Liver (tissue), 8 donors: ENCODE measurements at regions not wholly inside any gene's neighbourhood (a gene's known extent, or its start where the extent isn't known, plus 50 kb on each side); places are given as distances from the start of the nearest gene placed in this dataset.

Source experiments
- DNase-seq: peaks from one replicate; pipeline ENCODE4 v3.0.0-alpha.2; 2017; ENCODE audit warnings: low spot score
- H3K27ac ChIP-seq, 2 donors: one replicate each; pipeline ENCODE4 v1.7.0; 2013; ENCODE audit warnings: inconsistent platforms in 2 of 2, low read length in 2 of 2, control low read depth in 1 of 2, low read depth in 1 of 2, mild to moderate bottlenecking in 1 of 2
- H3K27me3 ChIP-seq, 4 donors: one replicate each; pipeline versions ENCODE4 v1.6.1 to v1.7.0; 2013; ENCODE audit warnings: low read length in 3 of 4, inconsistent platforms in 1 of 4, mild to moderate bottlenecking in 1 of 4, moderate library complexity in 1 of 4; ENCODE audit not compliant: control insufficient read depth in 4 of 4, insufficient read depth in 4 of 4
- H3K36me3 ChIP-seq, 4 donors: one replicate each; pipeline versions ENCODE4 v1.6.1 to v1.7.0; 2013; ENCODE audit warnings: low read length in 3 of 4, mild to moderate bottlenecking in 3 of 4, low read depth in 1 of 4, moderate library complexity in 1 of 4; ENCODE audit not compliant: control insufficient read depth in 4 of 4, insufficient read depth in 3 of 4
- H3K4me1 ChIP-seq, 4 donors: one replicate each; pipeline versions ENCODE4 v1.6.1 to v1.7.0; 2013; ENCODE audit warnings: low read length in 3 of 4, mild to moderate bottlenecking in 3 of 4, moderate library complexity in 1 of 4; ENCODE audit not compliant: control insufficient read depth in 4 of 4, insufficient read depth in 4 of 4
- H3K4me3 ChIP-seq, 3 donors: one replicate each; pipeline versions ENCODE4 v1.6.1 to v1.7.0; 2013; ENCODE audit warnings: low read length in 3 of 3, control low read depth in 1 of 3, low read depth in 1 of 3, mild to moderate bottlenecking in 1 of 3
- H3K9ac ChIP-seq, 2 donors: one replicate each; pipeline ENCODE4 v1.7.0; 2013; ENCODE audit warnings: low read length in 2 of 2, mild to moderate bottlenecking in 2 of 2, moderate library complexity in 2 of 2, control low read depth in 1 of 2, low read depth in 1 of 2
- H3K9me3 ChIP-seq, 4 donors: one replicate each; pipeline versions ENCODE4 v1.6.1 to v1.7.0; 2013; ENCODE audit warnings: low read length in 3 of 4; ENCODE audit not compliant: control insufficient read depth in 4 of 4
- ATF3 ChIP-seq: IDR thresholded peaks from 2 replicates; pipeline ENCODE4 v1.6.1; 2016; ENCODE audit warnings: antibody characterized with exemption
- CTCF ChIP-seq: fragments of 150-350 bp; IDR thresholded peaks from 2 replicates; pipeline ENCODE4 v1.5.1; 2017; ENCODE audit warnings: improper control_type of control experiment, low read depth, low read length; ENCODE audit not compliant: missing input control
- FOXA2 ChIP-seq: IDR thresholded peaks from 2 replicates; pipeline ENCODE4 v1.6.1; 2016; ENCODE audit warnings: antibody characterized with exemption
- GABPA ChIP-seq, 2 donors: IDR thresholded peaks in 1 of 2; conservative IDR thresholded peaks in 1 of 2; 2 replicates each; pipeline ENCODE4 v1.6.1; 2016; ENCODE audit warnings: antibody characterized with exemption in 2 of 2, mild to moderate bottlenecking in 1 of 2, moderate library complexity in 1 of 2
- HNF4A ChIP-seq, 2 donors: conservative IDR thresholded peaks; 2 replicates each; pipeline ENCODE4 v1.6.1; 2016; ENCODE audit warnings: antibody characterized with exemption in 2 of 2, mild to moderate bottlenecking in 2 of 2
- HNF4G ChIP-seq: IDR thresholded peaks from 2 replicates; pipeline ENCODE4 v1.6.1; 2016; ENCODE audit warnings: antibody characterized with exemption
- JUND ChIP-seq, 2 donors: IDR thresholded peaks; 2 replicates each; pipeline ENCODE4 v1.6.1; 2016; ENCODE audit warnings: antibody characterized with exemption in 2 of 2
- NR2F2 ChIP-seq: IDR thresholded peaks from 2 replicates; pipeline ENCODE4 v1.6.1; 2016; ENCODE audit warnings: antibody characterized with exemption
- RXRA ChIP-seq, 2 donors: IDR thresholded peaks; 2 replicates each; pipeline ENCODE4 v1.6.1; 2017 to 2018; ENCODE audit warnings: antibody characterized with exemption in 2 of 2, mild to moderate bottlenecking in 1 of 2
- SP1 ChIP-seq: IDR thresholded peaks from 2 replicates; pipeline ENCODE4 v1.6.1; 2018; ENCODE audit warnings: antibody characterized with exemption, mild to moderate bottlenecking
- YY1 ChIP-seq: IDR thresholded peaks from 2 replicates; pipeline ENCODE4 v1.6.1; 2016; ENCODE audit warnings: antibody characterized with exemption, mild to moderate bottlenecking
- ZBTB33 ChIP-seq: IDR thresholded peaks from 2 replicates; pipeline ENCODE4 v1.6.1; 2016; ENCODE audit warnings: antibody characterized with exemption
- WGBS: extraction: QIAGEN DNeasy Blood & Tissue Kit; methylation state at CpG from one replicate; pipeline ENCODE4 v1.1.7; 2013; 5-methylcytosine and 5-hydroxymethylcytosine counted together
- TF ChIP-seq, protein P1 (sequence below): IDR thresholded peaks from 2 replicates; pipeline ENCODE4 v1.6.1; 2016; ENCODE audit warnings: antibody characterized with exemption, mild to moderate bottlenecking
- TF ChIP-seq, protein P2 (sequence below): IDR thresholded peaks from 2 replicates; pipeline ENCODE4 v1.6.1; 2016; ENCODE audit warnings: antibody characterized with exemption
- donor health status: healthy.
- donor health status: healthy.
- donor health status: healthy.
- donor health status: healthy.
- donor health status: healthy.

GRCh38 chr13:73656863-73657262 lies 477.3 kb downstream of the KLF12 start:
- no peak overlapping the region for H3K9ac ChIP-seq
- no peaks in the 10 kb centered on the region for H3K4me1 ChIP-seq
- H3K9me3 ChIP-seq = no peaks in the 10 kb centered on the region
- TF ChIP-seq GABPA (IDR thresholded peaks at IDR 0.05 in 1 of 2, conservative IDR thresholded peaks at IDR 0.05 in 1 of 2) (no peak), ATF3 (no peak), HNF4G (no peak), RXRA (IDR thresholded peaks at IDR 0.05) (no peak), ZBTB33 (no peak), YY1 (no peak), NR2F2 (no peak)
- TF ChIP-seq, protein P1, sequence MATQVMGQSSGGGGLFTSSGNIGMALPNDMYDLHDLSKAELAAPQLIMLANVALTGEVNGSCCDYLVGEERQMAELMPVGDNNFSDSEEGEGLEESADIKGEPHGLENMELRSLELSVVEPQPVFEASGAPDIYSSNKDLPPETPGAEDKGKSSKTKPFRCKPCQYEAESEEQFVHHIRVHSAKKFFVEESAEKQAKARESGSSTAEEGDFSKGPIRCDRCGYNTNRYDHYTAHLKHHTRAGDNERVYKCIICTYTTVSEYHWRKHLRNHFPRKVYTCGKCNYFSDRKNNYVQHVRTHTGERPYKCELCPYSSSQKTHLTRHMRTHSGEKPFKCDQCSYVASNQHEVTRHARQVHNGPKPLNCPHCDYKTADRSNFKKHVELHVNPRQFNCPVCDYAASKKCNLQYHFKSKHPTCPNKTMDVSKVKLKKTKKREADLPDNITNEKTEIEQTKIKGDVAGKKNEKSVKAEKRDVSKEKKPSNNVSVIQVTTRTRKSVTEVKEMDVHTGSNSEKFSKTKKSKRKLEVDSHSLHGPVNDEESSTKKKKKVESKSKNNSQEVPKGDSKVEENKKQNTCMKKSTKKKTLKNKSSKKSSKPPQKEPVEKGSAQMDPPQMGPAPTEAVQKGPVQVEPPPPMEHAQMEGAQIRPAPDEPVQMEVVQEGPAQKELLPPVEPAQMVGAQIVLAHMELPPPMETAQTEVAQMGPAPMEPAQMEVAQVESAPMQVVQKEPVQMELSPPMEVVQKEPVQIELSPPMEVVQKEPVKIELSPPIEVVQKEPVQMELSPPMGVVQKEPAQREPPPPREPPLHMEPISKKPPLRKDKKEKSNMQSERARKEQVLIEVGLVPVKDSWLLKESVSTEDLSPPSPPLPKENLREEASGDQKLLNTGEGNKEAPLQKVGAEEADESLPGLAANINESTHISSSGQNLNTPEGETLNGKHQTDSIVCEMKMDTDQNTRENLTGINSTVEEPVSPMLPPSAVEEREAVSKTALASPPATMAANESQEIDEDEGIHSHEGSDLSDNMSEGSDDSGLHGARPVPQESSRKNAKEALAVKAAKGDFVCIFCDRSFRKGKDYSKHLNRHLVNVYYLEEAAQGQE = no peak
- WGBS = 87% methylated on average over 2 of the region's 2 CpGs
- DNase-seq = no peak
- peaks cover 0 to 2% (median 0%) of the 10 kb centered on the region in 4 donors for H3K27me3 ChIP-seq
- H3K36me3 ChIP-seq = no peaks in the 10 kb centered on the region
- no peak overlapping the region for H3K27ac ChIP-seq
- no peak overlapping the region for H3K4me3 ChIP-seq

GRCh38 chr13:73653688-73654087 lies 480.5 kb downstream of the KLF12 start:
- no peak for DNase-seq

More at GRCh38 chr13:73653688-73654087, 480.5 kb downstream of the KLF12 start:
- Histone ChIP-seq H3K9me3 (peaks cover 0 to 1% (median 0%) of the 10 kb centered on the region in 4 donors), H3K4me1 (no peaks in the 10 kb centered on the region), H3K4me3 (no peak overlapping the region), H3K27ac (no peak overlapping the region), H3K36me3 (no peaks in the 10 kb centered on the region), H3K27me3 (peaks cover 0 to 2% (median 0%) of the 10 kb centered on the region in 4 donors), H3K9ac (no peak overlapping the region)
- WGBS = 83% methylated on average over 2 of the region's 2 CpGs
- no peak for TF ChIP-seq CTCF
- no peak for TF ChIP-seq JUND (IDR thresholded peaks at IDR 0.05)
- TF ChIP-seq ATF3 = no peak
- no peak for TF ChIP-seq SP1
- TF ChIP-seq, protein P2, sequence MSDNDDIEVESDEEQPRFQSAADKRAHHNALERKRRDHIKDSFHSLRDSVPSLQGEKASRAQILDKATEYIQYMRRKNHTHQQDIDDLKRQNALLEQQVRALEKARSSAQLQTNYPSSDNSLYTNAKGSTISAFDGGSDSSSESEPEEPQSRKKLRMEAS = no peak
- no peak for TF ChIP-seq ZBTB33
- TF ChIP-seq RXRA (IDR thresholded peaks at IDR 0.05) = no peak
- no peak for TF ChIP-seq HNF4A (conservative IDR thresholded peaks at IDR 0.05)
- TF ChIP-seq FOXA2 = no peak
- no peak for TF ChIP-seq GABPA (IDR thresholded peaks at IDR 0.05 in 1 of 2, conservative IDR thresholded peaks at IDR 0.05 in 1 of 2)
